ENCODE measurements at regions not wholly inside any gene's neighbourhood (a gene's known extent, or its start where the extent isn't known, plus 50 kb on each side); places are given as distances from the start of the nearest gene placed in this dataset.

- TF ChIP-seq CTCF (IDR thresholded peaks at IDR 0.05; ENCODE audit: extremely low read depth in 1 of 2, insufficient read depth in 1 of 2, low read depth in 1 of 2, low read length in 2 of 2) = no peak
- no peak for TF ChIP-seq MAX (IDR thresholded peaks at IDR 0.05; ENCODE audit: insufficient read depth, insufficient read length)
- no peak for TF ChIP-seq JUN (IDR thresholded peaks at IDR 0.05; ENCODE audit: borderline replicate concordance, insufficient read depth, insufficient read length, low read depth)
Measured at GRCh38 chr2:20552847-20553246, 98.1 kb downstream of the HS1BP3 start.

All from endothelial cell of umbilical vein (primary cell).